ENCODE measurements at regions not wholly inside any gene's neighbourhood (a gene's known extent, or its start where the extent isn't known, plus 50 kb on each side); places are given as distances from the start of the nearest gene placed in this dataset.
"Not testable (repeated sequence)": the region's sequence is repeated elsewhere in the genome, so short reads cannot be mapped to it uniquely, and the experiment has no call there.

DNA sequence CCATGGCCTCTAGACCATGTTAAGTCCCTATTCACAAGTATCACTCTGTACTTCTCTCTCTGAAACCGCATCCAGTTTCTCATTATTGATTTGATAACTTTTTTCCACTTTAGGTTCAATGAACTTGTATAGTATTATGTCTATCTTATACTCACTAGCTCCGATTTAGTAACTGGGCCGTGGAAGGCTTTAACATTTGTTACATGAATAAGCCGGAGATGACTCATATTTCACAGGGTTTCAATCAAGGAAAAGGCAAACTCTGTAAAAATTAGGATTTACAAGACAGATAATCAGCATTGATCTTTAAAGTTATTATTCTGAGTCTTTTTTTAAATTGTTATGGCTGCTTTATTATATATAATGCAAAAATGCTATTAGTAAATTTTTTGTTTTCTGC lies 662.2 kb upstream of the CNTN5 start:
- no peak for DNase-seq (ENCODE audit: low read depth)

DNA sequence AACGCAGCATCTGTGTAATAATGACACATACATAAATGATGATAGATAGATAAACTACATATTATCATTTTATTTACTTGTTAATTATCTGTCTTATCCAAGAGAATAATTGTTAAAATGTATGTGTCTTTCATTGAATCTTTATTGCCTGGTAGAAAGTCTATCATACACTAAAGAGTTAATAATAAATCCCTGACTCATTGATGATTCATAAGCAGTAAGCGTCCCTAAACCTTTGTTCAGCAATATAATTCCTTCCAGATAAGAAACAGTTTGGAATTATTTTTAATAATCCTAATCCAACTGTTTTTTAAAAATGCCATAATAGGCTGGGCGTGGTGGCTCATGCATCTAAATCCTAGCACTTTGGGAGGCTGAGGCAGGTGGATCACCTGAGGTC lies 655.6 kb upstream of the CNTN5 start:
- no peak for DNase-seq (ENCODE audit: low read depth)

DNA sequence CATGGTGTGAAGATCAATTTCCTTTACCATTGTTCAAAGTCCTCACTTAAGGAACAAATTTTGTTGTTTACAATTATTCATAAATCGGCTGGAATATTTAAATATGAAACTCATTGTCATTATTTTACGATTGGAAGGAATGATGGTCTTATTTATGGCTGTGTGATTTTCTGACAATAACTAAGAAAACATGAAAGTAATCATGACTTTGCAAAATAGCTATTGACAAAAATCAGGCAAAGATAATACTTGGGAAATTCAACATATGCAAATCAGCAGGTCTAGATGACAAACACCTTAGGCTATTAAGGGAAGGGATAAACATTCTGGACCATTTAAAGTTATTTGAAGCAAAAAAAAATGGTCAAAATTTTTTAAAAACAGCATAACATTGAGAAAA lies 654.8 kb upstream of the CNTN5 start:
- DNase-seq (ENCODE audit: low read depth) = no peak

DNA sequence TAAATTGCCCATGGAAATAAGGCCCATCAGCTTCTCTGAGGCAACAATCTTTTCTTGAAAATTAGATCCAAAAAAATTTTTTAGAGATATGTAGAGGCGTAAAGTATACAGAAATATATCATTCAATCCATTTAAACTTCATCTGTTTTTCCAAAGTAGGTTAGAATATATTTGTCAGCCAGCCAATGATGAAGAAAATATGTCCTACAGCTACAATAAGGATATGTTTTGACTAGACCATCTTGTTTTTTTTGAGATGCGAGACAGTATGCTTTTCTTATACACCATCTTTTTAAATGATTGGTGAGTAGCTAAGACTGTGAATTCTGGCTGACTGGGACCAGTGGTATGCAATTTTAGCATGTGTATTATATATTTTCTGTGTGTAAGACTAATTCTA lies 630.4 kb upstream of the CNTN5 start:
- no peak for DNase-seq (ENCODE audit: low read depth)

DNA sequence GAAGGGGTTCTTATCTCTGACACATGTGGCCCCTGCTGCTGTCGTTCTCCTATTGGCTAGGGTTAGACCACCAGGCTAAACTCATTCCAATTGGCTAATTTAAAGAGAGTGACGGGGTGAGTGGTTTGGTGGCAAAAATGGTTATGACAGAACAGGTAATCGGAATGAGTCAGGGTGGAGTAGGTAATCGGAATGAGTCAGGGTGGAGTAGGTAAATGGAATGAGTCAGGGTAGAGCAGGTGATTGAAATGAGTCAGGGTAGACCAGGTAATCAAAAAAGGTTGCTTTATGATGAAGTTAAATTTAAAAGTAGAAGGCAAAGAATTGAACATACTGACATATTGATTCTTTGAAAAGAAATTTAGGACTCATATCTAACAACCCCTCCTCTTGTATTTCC lies 626.2 kb upstream of the CNTN5 start:
- not testable (repeated sequence) for DNase-seq (ENCODE audit: low read depth)

DNA sequence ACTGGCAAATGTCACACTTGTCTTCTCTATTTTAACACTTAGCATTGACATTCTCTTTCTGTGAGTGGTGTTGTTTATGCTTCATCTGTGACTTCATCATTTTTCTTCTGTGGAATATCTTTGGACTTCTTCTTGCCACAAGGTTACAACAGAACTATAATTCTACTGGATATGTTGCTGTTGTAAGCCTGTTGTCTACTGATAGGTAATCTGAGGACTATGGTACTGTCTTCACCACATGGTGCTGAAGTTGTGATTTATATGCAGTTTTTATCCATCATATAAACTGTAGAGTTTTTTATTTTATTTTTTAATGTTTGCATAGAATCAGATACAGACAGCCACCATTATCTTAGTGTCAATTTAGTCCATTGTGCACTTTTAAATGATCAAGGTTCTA lies 622.2 kb upstream of the CNTN5 start:
- DNase-seq (ENCODE audit: low read depth) = no peak

DNA sequence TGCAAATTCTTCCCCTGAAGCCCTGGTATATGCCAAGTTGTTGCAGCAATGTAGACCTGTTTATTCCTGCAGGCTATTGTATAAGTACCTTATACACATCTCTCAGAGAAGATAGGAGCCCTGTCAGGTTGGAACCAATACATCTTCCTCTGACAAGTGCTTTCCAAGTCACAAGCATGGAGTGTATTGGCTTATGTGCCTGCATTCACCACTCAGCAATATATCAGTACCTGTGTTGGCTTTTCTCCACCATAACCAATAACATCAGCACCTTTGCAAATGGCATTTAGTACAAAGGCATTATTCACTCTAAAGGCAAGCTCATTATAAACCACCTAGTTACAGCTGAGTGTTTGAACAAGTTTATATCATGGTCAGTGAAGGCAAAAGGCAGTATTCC lies 611.7 kb upstream of the CNTN5 start:
- no peak for DNase-seq (ENCODE audit: low read depth)

DNA sequence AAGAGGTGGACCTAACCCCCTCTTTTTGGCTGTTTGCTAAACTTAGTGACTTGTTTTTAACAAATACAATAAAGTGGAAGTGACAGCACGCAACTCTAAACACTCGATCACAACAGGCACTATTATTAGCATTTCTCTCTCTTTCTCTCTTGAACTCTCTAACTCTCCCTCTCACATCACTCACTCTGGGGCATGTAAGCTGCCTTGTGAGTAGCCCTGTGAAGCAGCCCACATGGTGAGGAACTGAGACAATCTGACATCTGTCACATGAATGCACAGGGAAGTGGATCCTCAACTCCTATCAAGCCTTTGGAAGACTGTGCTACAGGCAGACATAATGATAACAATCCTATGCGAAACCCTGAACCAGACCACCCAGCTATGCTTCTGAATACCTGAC lies 609.0 kb upstream of the CNTN5 start:
- no peak for DNase-seq (ENCODE audit: low read depth)

DNA sequence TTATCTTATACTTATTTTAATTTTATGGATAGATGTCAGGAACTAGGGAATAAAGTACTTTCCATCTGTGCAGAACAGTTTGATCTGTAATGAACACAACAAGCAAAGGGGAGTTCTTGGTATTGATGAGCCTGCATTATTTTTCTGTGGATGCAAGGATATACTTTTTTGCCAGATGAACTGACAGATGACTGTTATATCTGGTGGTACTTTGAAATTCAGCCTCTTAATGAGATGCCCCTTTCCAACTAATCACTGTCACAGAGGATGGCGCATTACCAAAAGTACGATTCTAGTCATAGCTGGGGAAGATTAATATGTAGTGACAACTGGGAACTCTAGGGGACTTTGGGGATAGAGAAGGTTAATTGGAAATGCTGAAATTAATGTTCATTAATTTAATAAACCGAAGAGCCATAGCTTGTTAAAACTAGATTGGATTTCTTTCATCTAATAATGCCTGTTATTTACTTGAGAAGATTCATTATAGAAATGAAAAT lies 603.4 kb upstream of the CNTN5 start:
- no peak for DNase-seq (ENCODE audit: low read depth)

DNA sequence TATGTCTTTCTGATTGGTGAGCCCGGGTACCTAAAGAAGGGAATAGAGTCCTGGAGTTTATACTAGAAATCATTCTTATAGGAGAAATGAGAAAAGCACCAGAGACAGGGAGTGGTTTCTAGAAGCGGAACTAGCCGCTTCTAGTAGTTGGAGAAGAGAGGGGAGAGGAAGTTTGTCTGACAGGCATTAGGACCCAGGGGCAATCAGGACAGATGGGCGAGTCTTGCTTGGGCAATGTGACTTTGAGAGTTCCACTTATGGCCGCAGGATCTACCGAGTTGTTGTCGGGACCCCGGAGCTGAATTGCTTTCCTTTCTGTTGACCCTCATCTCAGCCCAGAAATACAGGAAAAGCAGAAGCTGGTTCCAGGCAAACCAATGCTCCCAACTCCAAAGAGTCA lies 596.8 kb upstream of the CNTN5 start:
- DNase-seq (ENCODE audit: low read depth) = no peak

DNA sequence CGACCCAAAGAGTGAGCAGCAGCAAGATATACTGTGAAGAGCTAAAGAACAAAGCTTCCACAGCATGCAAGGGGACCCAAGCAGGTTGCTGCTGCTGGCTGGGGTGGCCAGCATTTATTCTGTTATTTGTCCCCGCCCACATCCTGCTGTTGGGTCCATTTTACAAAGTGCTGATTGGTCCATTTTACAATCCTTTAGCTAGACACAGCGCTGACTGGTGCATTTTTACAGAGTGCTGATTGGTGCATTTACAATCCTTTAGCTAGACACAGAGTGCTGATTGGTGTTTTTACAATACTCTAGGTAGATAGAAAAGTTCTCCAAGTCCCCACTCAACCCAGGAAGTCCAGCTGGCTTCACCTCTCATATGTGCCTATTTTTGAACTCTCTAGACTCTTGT lies 596.0 kb upstream of the CNTN5 start:
- not testable (repeated sequence) for DNase-seq (ENCODE audit: low read depth)

DNA sequence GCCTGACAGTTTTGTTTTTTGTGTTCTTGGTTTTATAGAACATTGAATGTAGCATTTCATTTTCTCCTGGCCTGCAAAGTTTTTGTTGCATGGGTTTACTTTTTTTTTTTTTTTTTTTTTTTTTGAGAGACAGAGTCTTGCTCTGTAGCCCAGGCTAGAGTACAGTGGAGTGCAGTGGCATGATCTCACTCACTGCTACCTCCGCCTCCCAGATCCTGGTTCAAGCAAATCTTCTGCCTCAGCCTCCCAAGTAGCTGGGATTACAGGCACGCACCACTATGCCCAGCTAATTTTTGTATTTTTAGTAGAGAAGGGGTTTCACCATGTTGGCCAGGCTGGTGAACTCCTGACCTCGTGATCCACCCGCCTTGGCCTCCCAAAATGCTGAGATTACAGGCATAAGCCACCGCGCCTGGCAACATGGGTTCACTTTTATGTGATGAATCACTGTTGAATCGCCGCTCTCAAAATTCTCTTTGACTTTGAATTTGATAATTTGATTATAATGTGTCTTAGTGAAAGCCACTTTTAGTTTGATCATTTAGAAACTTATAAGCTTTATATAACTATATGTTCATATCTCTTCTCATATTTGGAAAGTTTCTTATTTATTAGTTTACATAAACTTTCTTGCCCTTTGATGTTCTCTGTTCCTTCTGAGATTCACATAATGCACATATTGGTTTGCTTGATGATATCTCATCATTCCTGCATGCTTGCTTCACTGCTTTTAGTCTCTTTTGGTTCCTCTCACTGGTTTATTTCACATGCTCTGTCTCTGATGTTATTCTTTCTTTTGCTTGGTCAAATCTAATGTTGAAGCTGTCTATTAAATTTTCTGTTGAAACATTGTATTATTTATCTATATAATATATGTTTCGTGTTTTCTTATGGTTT lies 589.0 kb upstream of the CNTN5 start:
- no peak for DNase-seq (ENCODE audit: low read depth)

DNA sequence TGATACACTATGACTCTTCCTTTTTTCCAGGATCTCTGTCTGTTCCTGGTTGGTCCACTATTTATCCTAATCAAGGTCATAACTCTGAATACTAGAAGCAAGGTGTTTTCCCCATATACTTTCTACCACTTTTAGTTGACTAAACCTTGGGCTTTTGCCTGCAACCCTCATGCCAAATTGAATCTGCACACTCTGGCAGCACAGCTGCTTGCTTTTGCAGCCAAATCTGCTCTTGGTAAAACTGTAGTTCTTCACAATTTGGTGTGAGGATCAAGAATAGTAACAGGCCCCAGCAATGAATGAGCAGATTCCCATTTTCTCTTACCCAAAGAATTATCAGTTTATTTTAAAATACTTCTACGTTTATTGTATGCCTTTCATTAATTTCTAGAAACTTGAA lies 586.5 kb upstream of the CNTN5 start:
- no peak for DNase-seq (ENCODE audit: low read depth)

DNA sequence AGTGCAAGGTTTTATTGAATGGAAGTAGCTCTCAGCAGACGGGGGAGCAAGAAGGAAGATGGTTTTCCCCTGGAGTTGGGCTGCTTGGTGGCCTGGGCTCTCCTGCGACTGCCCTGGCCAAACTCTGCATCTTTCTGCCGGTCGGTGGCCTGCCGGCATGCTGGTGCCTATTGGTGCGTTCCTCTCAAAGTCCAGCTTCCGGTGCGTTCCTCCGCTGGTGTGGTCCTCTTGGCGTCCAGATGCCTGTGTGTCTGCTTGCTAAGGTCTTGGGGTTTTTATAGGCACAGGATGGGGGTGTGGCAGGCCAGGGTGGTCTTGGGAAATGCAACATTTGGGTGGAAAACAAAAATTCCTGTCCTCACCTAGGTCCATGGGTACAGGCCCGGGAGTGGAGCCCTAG lies 567.4 kb upstream of the CNTN5 start:
- no peak for DNase-seq (ENCODE audit: low read depth)

DNA sequence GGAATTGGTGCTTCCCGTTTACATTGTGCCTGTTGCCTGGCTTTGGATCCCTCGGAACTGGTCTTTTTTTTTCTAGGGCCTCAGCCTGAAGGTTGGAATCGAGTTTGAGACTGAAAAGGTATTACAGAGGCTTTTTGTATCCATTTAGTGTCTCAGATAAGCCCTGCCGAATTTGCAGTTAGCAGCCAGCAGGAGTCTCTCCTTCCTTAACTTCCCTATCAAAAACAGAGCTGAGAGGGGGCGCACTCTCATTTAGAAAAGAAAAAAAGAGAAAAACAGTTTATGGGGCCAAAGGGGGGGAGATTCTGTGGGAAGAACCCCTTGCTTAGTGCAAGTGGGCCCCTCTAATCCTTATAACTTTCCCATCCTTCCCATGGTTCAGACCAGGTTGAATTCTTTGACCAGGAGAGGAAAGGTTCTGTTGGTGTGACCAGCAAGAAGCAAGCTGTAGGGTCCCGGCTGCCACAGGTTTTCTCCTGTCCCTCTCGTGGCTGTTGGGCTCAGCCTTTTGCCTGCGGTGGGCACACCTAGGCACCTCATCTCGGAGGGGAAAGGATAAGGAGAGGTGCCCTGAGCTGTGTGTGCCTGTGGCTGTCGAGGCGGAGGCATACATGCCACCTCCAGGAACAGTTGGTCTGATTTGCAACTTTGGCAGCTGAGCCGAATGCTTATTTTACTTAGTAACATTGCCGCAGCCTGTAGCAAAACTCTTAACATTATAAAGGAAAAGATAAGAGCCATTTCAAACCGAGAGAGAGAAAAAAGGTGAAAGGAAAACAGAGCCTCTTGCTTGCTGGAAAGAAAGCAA lies 565.0 kb upstream of the CNTN5 start:
- DNase-seq (ENCODE audit: low read depth) = no peak

DNA sequence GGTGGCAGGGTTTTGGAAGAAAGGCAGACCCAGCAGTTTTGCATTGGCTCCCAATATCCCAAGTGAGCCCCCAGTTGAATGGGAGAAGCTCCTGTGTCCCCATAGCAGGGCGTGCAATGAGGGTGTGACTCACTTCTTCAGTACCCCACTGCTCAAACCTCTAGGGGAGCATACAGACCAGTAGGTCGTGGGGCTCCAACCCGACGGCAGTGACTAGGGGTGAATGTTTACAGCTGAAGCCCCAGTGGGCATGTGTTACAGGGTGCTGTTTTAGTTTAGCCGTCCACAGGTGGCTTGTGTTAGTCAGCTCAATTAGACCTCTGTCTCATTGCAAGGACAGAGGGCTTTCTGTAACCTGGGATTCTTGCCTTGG lies 564.5 kb upstream of the CNTN5 start:
- DNase-seq (ENCODE audit: low read depth) = no peak

DNA sequence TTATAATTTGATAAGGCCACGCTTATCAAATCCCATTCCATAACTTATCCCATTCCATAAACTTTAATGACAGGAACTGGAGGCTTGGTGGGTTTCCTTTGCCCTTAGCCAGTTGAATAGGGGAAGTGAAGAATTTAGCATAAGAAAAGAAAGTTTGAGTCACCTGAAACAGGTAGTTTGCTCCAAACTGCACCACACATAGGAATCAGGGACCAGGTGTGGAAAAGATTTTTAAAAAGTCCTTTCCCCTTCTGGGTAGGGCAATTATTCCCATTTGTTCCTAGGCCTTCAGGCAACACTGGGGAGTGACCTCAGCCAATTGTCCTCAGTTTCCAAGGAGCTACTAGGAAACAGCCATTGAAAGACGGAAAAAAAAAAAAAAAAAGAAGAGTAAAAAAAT lies 525.7 kb upstream of the CNTN5 start:
- DNase-seq (ENCODE audit: low read depth) = no peak

DNA sequence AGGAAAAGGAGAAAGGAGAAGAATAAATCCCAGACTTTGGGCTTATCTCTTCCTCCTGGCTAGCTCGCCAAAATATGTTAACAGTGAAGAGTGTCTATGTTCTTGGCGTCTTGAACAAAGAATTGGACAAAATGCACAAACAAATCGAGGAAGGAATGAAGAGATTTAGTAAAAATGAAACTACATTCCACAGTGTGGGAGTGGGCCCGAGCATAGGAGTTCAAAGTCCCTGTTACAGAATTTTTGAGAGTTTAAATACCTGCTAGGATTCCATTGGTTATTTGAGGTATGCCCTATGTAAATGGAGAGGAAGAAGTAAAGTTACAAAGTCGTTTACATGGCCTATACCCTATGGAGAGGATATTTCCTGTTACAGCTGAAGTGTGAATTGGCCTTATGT lies 525.1 kb upstream of the CNTN5 start:
- no peak for DNase-seq (ENCODE audit: low read depth)

DNA sequence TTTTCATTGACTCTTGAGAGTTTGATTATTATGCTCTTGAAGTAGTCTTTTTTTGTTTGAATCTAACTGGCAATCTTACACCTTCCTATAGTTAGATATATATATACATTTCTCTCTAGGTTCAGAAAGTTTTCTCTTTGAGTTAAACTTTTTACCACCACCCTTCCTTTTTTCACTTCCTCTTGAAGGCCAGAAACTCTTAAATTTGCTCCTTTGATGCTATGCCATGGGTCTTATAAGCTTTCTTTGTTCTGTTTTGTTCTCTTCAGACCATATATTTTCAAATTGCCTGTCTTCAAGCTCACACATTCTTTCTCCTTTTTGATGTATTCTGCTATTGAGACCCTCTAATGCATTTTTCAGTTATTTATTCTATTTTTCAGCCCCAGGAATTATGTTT lies 513.5 kb upstream of the CNTN5 start:
- DNase-seq (ENCODE audit: low read depth) = no peak

DNA sequence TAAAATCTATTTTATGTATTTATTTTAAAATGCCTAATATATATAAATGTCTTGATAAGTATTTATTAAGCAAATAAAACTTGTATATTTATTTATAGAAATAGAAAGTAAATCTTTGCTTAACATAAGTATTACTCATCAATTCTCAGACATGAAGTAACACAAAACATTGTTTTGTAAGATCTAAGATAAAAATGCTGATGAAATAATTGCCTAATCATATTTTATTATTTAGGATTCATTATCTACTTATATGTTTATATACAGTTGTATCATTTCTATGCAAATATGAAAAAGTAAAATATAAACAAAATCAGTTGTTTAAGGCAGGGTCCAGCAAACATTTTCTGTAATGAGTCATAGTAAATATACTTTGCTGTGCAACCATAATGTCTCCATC lies 507.8 kb upstream of the CNTN5 start:
- DNase-seq (ENCODE audit: low read depth) = no peak

DNA sequence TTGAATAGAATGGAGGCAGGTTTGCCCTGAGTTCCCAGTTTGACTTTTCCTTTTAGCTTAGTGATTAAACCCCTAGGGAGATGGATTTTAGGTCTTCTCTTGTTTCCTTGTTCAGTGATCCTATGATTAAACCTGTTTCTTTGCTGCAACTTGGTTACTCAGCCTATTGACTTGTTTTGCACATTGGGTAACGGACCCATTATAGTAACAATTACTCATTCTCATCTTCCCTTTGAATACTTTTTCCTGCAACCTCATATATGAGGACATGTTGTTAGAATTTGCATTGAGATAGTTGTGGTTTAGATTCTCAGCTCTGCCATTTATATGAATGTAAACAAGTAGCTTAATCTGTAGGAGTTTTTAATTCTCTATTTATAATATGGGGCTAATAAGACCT lies 489.2 kb upstream of the CNTN5 start:
- no peak for DNase-seq (ENCODE audit: low read depth)

DNA sequence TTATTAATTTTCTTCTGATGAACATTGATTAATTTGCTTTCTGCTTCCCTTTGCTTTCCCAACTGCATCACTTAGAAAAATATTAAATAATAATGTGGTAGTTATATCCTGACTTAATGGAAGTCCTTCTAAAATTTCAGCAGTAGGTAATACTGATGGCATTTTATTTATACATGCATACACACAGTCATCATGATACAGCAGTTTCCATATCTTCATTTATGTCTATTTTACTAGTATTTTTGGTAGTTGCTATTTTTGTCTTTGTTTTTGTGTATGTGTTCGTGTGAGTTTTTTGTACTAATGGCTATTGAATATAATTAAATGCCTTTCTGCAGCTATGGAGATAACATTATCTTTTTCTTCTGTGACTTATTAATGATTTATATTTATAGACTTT lies 484.7 kb upstream of the CNTN5 start:
- DNase-seq (ENCODE audit: low read depth) = no peak

DNA sequence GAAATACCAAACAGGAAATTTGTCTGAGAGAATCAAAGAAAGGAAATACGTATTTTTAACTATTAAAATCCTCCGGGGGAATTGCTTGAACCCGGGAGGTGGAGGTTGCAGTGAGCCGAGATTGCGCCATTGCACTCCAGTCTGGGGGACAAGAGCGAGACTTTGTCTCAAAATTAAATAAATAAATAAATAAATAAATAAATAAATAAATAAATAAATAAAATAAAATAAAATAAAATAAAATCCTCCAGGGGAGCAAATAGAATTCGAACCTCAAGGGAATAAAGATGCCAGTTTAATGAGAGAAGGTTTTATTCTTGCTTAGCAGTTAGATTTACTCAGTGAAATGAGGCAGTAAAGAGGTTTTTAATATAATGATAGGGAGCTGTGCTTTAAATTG lies 482.4 kb upstream of the CNTN5 start:
- DNase-seq (ENCODE audit: low read depth) = not testable (repeated sequence)

All from Daoy (cell line).